Activated CD4-positive, alpha-beta memory T cell treated with anti-CD3 and anti-CD28 coated beads, Interleukin-2, amount 10 ng/mL, durations not matched to agents 7 days and 5 days (primary cell): ENCODE measurements at regions not wholly inside any gene's neighbourhood (a gene's known extent, or its start where the extent isn't known, plus 50 kb on each side); places are given as distances from the start of the nearest gene placed in this dataset.

Source experiments
- CTCF ChIA-PET: fragments of 350-600 bp; sonication (Branson Sonifier 250); formaldehyde crosslinking; loops from one replicate; lab custom pipeline; 2021; ENCODE audit warnings: antibody characterized with exemption, inconsistent platforms; lab: Charles Lee
- POLR2A ChIA-PET: fragments of 350-600 bp; sonication (Branson Sonifier 250); formaldehyde crosslinking; loops from one replicate; lab custom pipeline; 2021; ENCODE audit warnings: antibody characterized with exemption; lab: Charles Lee
- DNase-seq: peaks from one replicate; pipeline ENCODE4 v3.0.0-alpha.2; 2020
- H3K27ac Mint-ChIP-seq: one replicate; pipeline ENCODE4 v1.8.0; 2021; ENCODE audit warnings: mild to moderate bottlenecking, mixed read lengths
- H3K27me3 Mint-ChIP-seq: one replicate; pipeline ENCODE4 v1.8.0; 2021; ENCODE audit warnings: mixed read lengths
- H3K36me3 Mint-ChIP-seq: one replicate; pipeline ENCODE4 v1.8.0; 2021; ENCODE audit warnings: low read depth, mixed read lengths
- H3K4me1 Mint-ChIP-seq: one replicate; pipeline ENCODE4 v1.8.0; 2021; ENCODE audit warnings: mixed read lengths
- H3K4me3 Mint-ChIP-seq: one replicate; pipeline ENCODE4 v1.8.0; 2021; ENCODE audit warnings: mild to moderate bottlenecking, mixed read lengths
- H3K9me3 Mint-ChIP-seq: one replicate; pipeline ENCODE4 v1.8.0; 2021; ENCODE audit warnings: mixed read lengths

GRCh38 chr3:22977650-22978289, 225.4 kb upstream of the UBE2E2 start:
- H3K4me3 Mint-ChIP-seq, result no peak overlapping the region
- H3K36me3 Mint-ChIP-seq, result no peaks in the 10 kb centered on the region
- CTCF ChIA-PET, result no interaction called here
- no peaks in the 10 kb centered on the region for H3K27me3 Mint-ChIP-seq
- no peaks in the 10 kb centered on the region for H3K9me3 Mint-ChIP-seq
- H3K4me1 Mint-ChIP-seq, result no peaks in the 10 kb centered on the region
- DNase-seq, result no peak
- H3K27ac Mint-ChIP-seq, result no peak overlapping the region
- POLR2A ChIA-PET, result no interaction called here

GRCh38 chr3:22979581-22979980, 223.5 kb upstream of the UBE2E2 start:
- Mint-ChIP-seq H3K4me3 (no peak overlapping the region), H3K27me3 (no peaks in the 10 kb centered on the region), H3K9me3 (no peaks in the 10 kb centered on the region), H3K27ac (no peak overlapping the region), H3K36me3 (no peaks in the 10 kb centered on the region), H3K4me1 (no peaks in the 10 kb centered on the region)
- ChIA-PET CTCF (no interaction called here), POLR2A (no interaction called here)
- no peak for DNase-seq

GRCh38 chr3:22980346-22980745, 222.8 kb upstream of the UBE2E2 start:
- ChIA-PET POLR2A (no interaction called here), CTCF (no interaction called here)
- H3K36me3 Mint-ChIP-seq, result no peaks in the 10 kb centered on the region
- no peaks in the 10 kb centered on the region for H3K9me3 Mint-ChIP-seq
- H3K27me3 Mint-ChIP-seq, result no peaks in the 10 kb centered on the region
- no peaks in the 10 kb centered on the region for H3K4me1 Mint-ChIP-seq
- H3K27ac Mint-ChIP-seq, result no peak overlapping the region
- no peak overlapping the region for H3K4me3 Mint-ChIP-seq
- no peak for DNase-seq

GRCh38 chr3:22981166-22981565, 222.0 kb upstream of the UBE2E2 start:
- Mint-ChIP-seq H3K27me3 (no peaks in the 10 kb centered on the region), H3K36me3 (no peaks in the 10 kb centered on the region), H3K27ac (no peak overlapping the region), H3K4me3 (no peak overlapping the region), H3K9me3 (no peaks in the 10 kb centered on the region), H3K4me1 (no peaks in the 10 kb centered on the region)
- ChIA-PET POLR2A (no interaction called here), CTCF (no interaction called here)
- DNase-seq, result no peak

DNA sequence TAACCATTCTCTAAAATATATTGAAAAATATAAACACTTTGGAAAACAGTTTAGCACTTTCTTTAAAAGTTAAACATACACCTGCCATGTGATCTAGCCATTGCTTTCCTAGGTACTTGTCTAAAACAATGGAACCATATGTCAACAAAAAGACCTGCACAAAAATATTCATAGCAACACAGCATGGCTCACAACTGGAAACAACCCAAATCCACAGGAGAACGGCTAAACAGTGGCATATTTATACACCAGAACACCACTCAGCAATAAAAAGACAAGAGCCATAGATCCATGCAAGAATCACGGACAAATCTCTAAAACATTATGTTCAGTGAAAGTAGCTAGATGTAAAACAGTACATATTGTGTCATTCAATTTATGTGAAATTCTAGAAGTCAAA, 221.3 kb upstream of the UBE2E2 start:
- no peaks in the 10 kb centered on the region for H3K4me1 Mint-ChIP-seq
- no peak overlapping the region for H3K27ac Mint-ChIP-seq
- no peaks in the 10 kb centered on the region for H3K27me3 Mint-ChIP-seq

GRCh38 chr3:22982981-22983587, 220.0 kb upstream of the UBE2E2 start:
- ChIA-PET POLR2A (no interaction called here), CTCF (no interaction called here)
- Mint-ChIP-seq H3K9me3 (no peaks in the 10 kb centered on the region), H3K4me3 (no peak overlapping the region), H3K4me1 (no peaks in the 10 kb centered on the region), H3K27ac (no peak overlapping the region), H3K36me3 (no peaks in the 10 kb centered on the region), H3K27me3 (no peaks in the 10 kb centered on the region)
- no peak for DNase-seq

More for the DNA sequence above, 221.3 kb upstream of the UBE2E2 start:
- DNase-seq, result no peak
- H3K36me3 Mint-ChIP-seq, result no peaks in the 10 kb centered on the region
- ChIA-PET CTCF (interaction anchor here (0.9 kb wide), 1 partner anchor 21 kb away, joined by 3 read pairs; no protein-coding TSS in a partner anchor), POLR2A (no interaction called here)
- H3K4me3 Mint-ChIP-seq, result no peak overlapping the region
- H3K9me3 Mint-ChIP-seq, result no peaks in the 10 kb centered on the region

DNA sequence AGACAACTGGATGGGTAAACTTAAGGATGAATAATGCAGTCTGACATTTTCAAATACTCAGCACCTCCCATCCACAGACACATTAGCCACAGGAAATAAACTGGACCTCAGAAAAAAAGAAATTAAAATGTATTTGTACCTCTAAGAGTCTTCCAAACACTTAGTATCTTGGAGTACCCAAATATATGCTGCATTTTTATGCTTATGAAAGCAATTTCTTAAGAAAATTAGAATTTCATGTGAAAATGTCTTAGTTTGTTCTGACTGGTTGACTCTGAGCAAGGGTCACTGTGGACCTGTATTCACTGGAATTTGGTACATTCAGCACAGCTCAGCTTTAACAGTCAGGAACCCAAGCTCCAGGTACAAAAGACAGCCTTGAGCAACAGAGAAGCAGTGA, 216.2 kb upstream of the UBE2E2 start:
- Mint-ChIP-seq H3K4me3 (no peak overlapping the region), H3K27ac (no peak overlapping the region), H3K36me3 (no peaks in the 10 kb centered on the region), H3K4me1 (no peaks in the 10 kb centered on the region), H3K27me3 (no peaks in the 10 kb centered on the region), H3K9me3 (peaks cover 4% of the 10 kb centered on the region)
- CTCF ChIA-PET, result no interaction called here
- DNase-seq, result no peak
- POLR2A ChIA-PET, result no interaction called here

GRCh38 chr3:22988566-22988965, 214.6 kb upstream of the UBE2E2 start:
- POLR2A ChIA-PET, result no interaction called here
- DNase-seq, result no peak
- H3K27ac Mint-ChIP-seq, result no peak overlapping the region
- no peaks in the 10 kb centered on the region for H3K36me3 Mint-ChIP-seq
- H3K9me3 Mint-ChIP-seq, result peaks cover 4% of the 10 kb centered on the region
- H3K27me3 Mint-ChIP-seq, result no peaks in the 10 kb centered on the region
- H3K4me3 Mint-ChIP-seq, result no peak overlapping the region
- CTCF ChIA-PET, result no interaction called here
- no peaks in the 10 kb centered on the region for H3K4me1 Mint-ChIP-seq

GRCh38 chr3:22989716-22990115, 213.4 kb upstream of the UBE2E2 start:
- no peak for DNase-seq
- POLR2A ChIA-PET, result no interaction called here
- CTCF ChIA-PET, result no interaction called here
- Mint-ChIP-seq H3K4me3 (no peak overlapping the region), H3K27ac (no peak overlapping the region), H3K9me3 (peaks cover 4% of the 10 kb centered on the region), H3K36me3 (no peaks in the 10 kb centered on the region), H3K27me3 (no peaks in the 10 kb centered on the region), H3K4me1 (no peaks in the 10 kb centered on the region)

GRCh38 chr3:22990291-22991200, 212.6 kb upstream of the UBE2E2 start:
- ChIA-PET POLR2A (no interaction called here), CTCF (no interaction called here)
- Mint-ChIP-seq H3K36me3 (no peaks in the 10 kb centered on the region), H3K4me3 (no peak overlapping the region), H3K27me3 (no peaks in the 10 kb centered on the region), H3K4me1 (no peaks in the 10 kb centered on the region), H3K9me3 (peaks cover 4% of the 10 kb centered on the region), H3K27ac (no peak overlapping the region)
- no peak for DNase-seq

DNA sequence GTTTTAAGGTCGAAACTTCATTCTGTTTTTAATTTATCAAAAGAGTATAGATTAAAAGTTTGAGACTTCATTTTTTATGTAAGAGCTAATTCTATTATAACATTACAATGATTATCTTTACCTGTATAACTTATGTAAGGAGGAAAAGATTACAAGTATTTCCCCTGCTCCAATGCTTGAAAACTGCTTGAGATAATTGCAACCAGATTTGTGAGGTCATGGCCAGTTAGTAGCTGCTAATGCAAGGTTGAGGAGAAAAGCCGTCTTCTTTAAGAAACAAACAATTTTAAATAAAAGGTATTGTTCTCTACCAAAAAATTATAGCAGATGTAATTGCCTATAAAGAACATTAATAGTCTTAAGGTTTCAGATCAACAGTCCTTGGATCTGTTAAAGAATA, 208.3 kb upstream of the UBE2E2 start:
- Mint-ChIP-seq H3K9me3 (no peaks in the 10 kb centered on the region), H3K36me3 (no peaks in the 10 kb centered on the region), H3K27me3 (no peaks in the 10 kb centered on the region), H3K4me1 (no peaks in the 10 kb centered on the region), H3K27ac (no peak overlapping the region), H3K4me3 (no peak overlapping the region)
- ChIA-PET CTCF (no interaction called here), POLR2A (no interaction called here)
- DNase-seq, result no peak

DNA sequence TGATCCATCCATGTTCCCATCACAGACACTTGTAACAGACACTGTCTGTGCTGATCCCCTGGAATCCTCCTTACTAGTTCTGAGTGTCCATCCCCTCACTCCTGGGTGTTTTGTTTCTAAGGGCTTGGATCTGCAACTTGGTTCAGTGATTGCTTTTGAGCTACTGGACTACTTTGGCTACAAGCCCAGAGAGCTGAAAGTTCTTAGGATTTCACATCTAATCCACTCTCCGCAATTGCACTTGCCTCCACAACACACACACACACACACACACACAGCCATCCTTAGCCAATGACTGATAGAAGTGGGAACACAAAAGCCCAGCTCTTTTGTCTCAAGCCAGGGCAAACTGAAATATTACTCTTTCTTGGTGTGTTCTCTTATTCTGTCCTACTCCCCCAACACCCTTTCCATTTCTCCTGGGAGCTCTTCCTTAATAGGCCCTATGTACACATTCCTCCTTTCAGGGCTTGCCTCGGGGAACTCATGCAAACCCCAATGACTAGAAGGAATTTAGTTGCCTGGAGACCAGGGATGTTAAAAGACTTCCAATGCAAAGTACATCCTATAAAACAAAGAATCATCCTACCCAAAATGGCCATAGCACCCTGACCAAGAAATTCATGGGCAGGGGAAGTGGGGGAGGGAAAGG, 206.1 kb upstream of the UBE2E2 start:
- DNase-seq, result no peak
- Mint-ChIP-seq H3K27ac (no peak overlapping the region), H3K27me3 (no peaks in the 10 kb centered on the region), H3K9me3 (no peaks in the 10 kb centered on the region), H3K4me1 (no peaks in the 10 kb centered on the region), H3K36me3 (no peaks in the 10 kb centered on the region), H3K4me3 (no peak overlapping the region)
- POLR2A ChIA-PET, result no interaction called here
- CTCF ChIA-PET, result no interaction called here

GRCh38 chr3:23000371-23000770, 202.8 kb upstream of the UBE2E2 start:
- ChIA-PET CTCF (no interaction called here), POLR2A (no interaction called here)
- Mint-ChIP-seq H3K4me3 (no peak overlapping the region), H3K4me1 (no peaks in the 10 kb centered on the region), H3K9me3 (no peaks in the 10 kb centered on the region), H3K27me3 (no peaks in the 10 kb centered on the region), H3K36me3 (no peaks in the 10 kb centered on the region), H3K27ac (no peak overlapping the region)
- DNase-seq, result no peak
